Stomach (tissue), 4 donors: ENCODE measurements at regions not wholly inside any gene's neighbourhood (a gene's known extent, or its start where the extent isn't known, plus 50 kb on each side); places are given as distances from the start of the nearest gene placed in this dataset.

ENCODE experiments used
- CTCF ChIP-seq, 7 experiments: fragments of 450-650 bp in 4 of 7; fragments of 200-600 bp in 3 of 7; sonication (generic) in 3 of 7; IDR thresholded peaks; one replicate each; pipeline ENCODE4 v1.5.1; 2016 to 2019; ENCODE audit warnings: antibody characterized with exemption in 7 of 7, control low read depth in 2 of 7, mild to moderate bottlenecking in 1 of 7
- EP300 ChIP-seq: sonication (generic); formaldehyde crosslinking; IDR thresholded peaks from one replicate; pipeline ENCODE4 v1.6.1; 2017; ENCODE audit warnings: antibody characterized with exemption
- POLR2A ChIP-seq, 4 donors: fragments of 450-650 bp; IDR thresholded peaks; one replicate each; pipeline ENCODE4 v1.6.1; 2016; ENCODE audit warnings: antibody characterized with exemption in 4 of 4, control low read depth in 2 of 4, mild to moderate bottlenecking in 1 of 4, moderate library complexity in 1 of 4
- POLR2AphosphoS5 ChIP-seq, 3 donors: sonication (generic); formaldehyde crosslinking; IDR thresholded peaks; one replicate each; pipeline ENCODE4 v1.6.1; 2016; ENCODE audit warnings: antibody characterized with exemption in 3 of 3

DNA sequence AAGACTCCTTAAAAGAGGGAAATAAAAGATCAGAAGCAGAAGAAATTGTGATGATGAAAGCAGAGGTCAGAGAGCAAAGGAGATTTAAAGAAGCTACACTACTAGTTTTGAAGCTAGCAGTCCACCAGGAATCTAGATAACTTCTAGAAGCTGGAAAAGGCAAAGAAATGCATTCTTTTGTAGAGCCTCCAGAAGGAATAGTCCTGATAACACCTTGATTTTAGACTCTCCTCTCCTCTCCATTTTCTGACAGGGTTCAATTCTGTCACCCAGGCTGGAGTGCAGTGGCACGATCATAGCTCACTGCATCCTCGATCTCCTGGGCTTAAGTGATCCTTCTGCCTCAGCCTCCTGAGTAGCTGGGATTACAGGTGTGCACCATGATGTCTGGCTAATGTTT is 1187.3 kb upstream of the CNTN5 start:
- TF ChIP-seq POLR2AphosphoS5 (IDR thresholded peaks at IDR 0.05) (no peak), EP300 (no peak), POLR2A (IDR thresholded peaks at IDR 0.05) (no peak), CTCF (IDR thresholded peaks at IDR 0.05) (no peak)
